ENCODE measurements at regions not wholly inside any gene's neighbourhood (a gene's known extent, or its start where the extent isn't known, plus 50 kb on each side); places are given as distances from the start of the nearest gene placed in this dataset.

GRCh38 chr2:16118611-16119590 is 178.6 kb downstream of the MYCN start:
- H3K27ac ChIP-seq (ENCODE audit: poor library complexity, severe bottlenecking) = no peak overlapping the region
- H3K4me1 ChIP-seq (ENCODE audit: insufficient read depth, poor library complexity, severe bottlenecking) = no peaks in the 10 kb centered on the region
- TF ChIP-seq CTCF (IDR thresholded peaks at IDR 0.05; ENCODE audit: poor library complexity, severe bottlenecking) = no peak
- H3K4me3 ChIP-seq (ENCODE audit: severe bottlenecking) = no peak overlapping the region
- DNase-seq (ENCODE audit: low spot score) (no peak), ATAC-seq (ENCODE audit: low read depth) (no peak)
- no peaks in the 10 kb centered on the region for H3K36me3 ChIP-seq (ENCODE audit: low read depth)
- H3K27me3 ChIP-seq (ENCODE audit: insufficient read depth, poor library complexity, severe bottlenecking) = no peaks in the 10 kb centered on the region
- no peaks in the 10 kb centered on the region for H3K9me3 ChIP-seq (ENCODE audit: severe bottlenecking)

DNA sequence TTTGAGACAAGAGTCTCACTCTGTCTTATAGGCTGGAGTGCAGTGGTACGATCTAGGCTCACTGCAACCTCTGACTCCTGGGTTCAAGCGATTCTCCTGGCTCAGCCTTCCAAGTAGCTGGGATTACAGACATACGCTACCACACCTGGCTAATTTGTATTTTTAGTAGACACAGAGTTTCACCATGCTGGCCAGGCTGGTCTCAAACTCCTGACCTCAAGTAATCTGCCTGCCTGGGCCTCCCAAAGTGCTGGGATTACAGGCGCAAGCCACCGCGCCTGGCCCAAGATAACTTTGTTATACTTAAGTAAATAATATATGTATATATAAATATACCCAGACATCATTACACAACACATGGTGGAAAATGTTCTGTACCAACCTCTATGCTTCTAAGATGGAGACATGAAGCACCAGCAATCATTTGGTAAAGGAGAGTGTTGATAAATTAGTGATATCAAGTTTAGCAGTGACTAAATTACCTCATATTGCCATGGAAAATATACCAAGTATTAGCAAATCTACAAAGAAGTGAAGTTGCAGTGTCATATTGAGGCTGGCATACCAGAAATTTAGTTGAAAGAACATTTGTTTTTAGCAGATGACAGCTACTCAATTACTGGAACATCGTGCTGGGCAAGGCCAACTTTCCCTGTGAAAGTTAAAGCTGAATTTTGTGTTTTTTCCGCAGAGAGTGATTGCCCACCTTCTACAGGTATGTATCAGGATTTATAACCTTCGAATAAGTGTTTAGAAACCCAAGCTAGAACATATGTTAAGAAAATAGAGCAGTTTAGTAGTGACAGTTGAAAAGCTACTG is 177.7 kb downstream of the MYCN start:
- H3K36me3 ChIP-seq (ENCODE audit: low read depth) = no peaks in the 10 kb centered on the region
- DNase-seq (ENCODE audit: low spot score) (no peak), ATAC-seq (ENCODE audit: low read depth) (no peak)
- H3K9me3 ChIP-seq (ENCODE audit: severe bottlenecking) = no peaks in the 10 kb centered on the region
- TF ChIP-seq CTCF (IDR thresholded peaks at IDR 0.05; ENCODE audit: poor library complexity, severe bottlenecking) = no peak
- no peaks in the 10 kb centered on the region for H3K4me1 ChIP-seq (ENCODE audit: insufficient read depth, poor library complexity, severe bottlenecking)
- no peak overlapping the region for H3K4me3 ChIP-seq (ENCODE audit: severe bottlenecking)
- no peaks in the 10 kb centered on the region for H3K27me3 ChIP-seq (ENCODE audit: insufficient read depth, poor library complexity, severe bottlenecking)
- no peak overlapping the region for H3K27ac ChIP-seq (ENCODE audit: poor library complexity, severe bottlenecking)

GRCh38 chr2:16117021-16117700 is 176.8 kb downstream of the MYCN start:
- DNase-seq (ENCODE audit: low spot score) (no peak), ATAC-seq (ENCODE audit: low read depth) (no peak)
- Histone ChIP-seq H3K4me3 (ENCODE audit: severe bottlenecking) (no peak overlapping the region), H3K4me1 (ENCODE audit: insufficient read depth, poor library complexity, severe bottlenecking) (no peaks in the 10 kb centered on the region), H3K27me3 (ENCODE audit: insufficient read depth, poor library complexity, severe bottlenecking) (no peaks in the 10 kb centered on the region), H3K27ac (ENCODE audit: poor library complexity, severe bottlenecking) (no peak overlapping the region), H3K36me3 (ENCODE audit: low read depth) (no peaks in the 10 kb centered on the region), H3K9me3 (ENCODE audit: severe bottlenecking) (no peaks in the 10 kb centered on the region)
- no peak for TF ChIP-seq CTCF (IDR thresholded peaks at IDR 0.05; ENCODE audit: poor library complexity, severe bottlenecking)

- Histone ChIP-seq H3K9me3 (ENCODE audit: severe bottlenecking) (no peaks in the 10 kb centered on the region), H3K27me3 (ENCODE audit: insufficient read depth, poor library complexity, severe bottlenecking) (no peaks in the 10 kb centered on the region), H3K27ac (ENCODE audit: poor library complexity, severe bottlenecking) (no peak overlapping the region), H3K4me3 (ENCODE audit: severe bottlenecking) (no peak overlapping the region), H3K4me1 (ENCODE audit: insufficient read depth, poor library complexity, severe bottlenecking) (no peaks in the 10 kb centered on the region), H3K36me3 (ENCODE audit: low read depth) (no peaks in the 10 kb centered on the region)
- no peak for TF ChIP-seq CTCF (IDR thresholded peaks at IDR 0.05; ENCODE audit: poor library complexity, severe bottlenecking)
- ATAC-seq (ENCODE audit: low read depth) (no peak), DNase-seq (ENCODE audit: low spot score) (no peak)
Observed at GRCh38 chr2:16115881-16116830, 175.8 kb downstream of the MYCN start.

Data from RWPE2 (cell line).